GM12874 (cell line): ENCODE measurements at regions not wholly inside any gene's neighbourhood (a gene's known extent, or its start where the extent isn't known, plus 50 kb on each side); places are given as distances from the start of the nearest gene placed in this dataset.

Experiments used
- CTCF ChIP-seq: IDR thresholded peaks from 2 replicates; pipeline ENCODE4 v1.5.1; 2011; ENCODE audit warnings: low read depth, mild to moderate bottlenecking, control low read depth, low read length, moderate library complexity; ENCODE audit not compliant: insufficient read depth

GRCh38 chr2:19465978-19466377 lies 107.6 kb upstream of the OSR1 start:
- TF ChIP-seq CTCF, result no peak

GRCh38 chr2:19462256-19462645 lies 103.8 kb upstream of the OSR1 start:
- TF ChIP-seq CTCF, result no peak

- TF ChIP-seq CTCF, result no peak
These were observed 103.3 kb upstream of the OSR1 start for GRCh38 chr2:19461504-19462255.

GRCh38 chr2:19460761-19461160 lies 102.3 kb upstream of the OSR1 start:
- TF ChIP-seq CTCF, result no peak

- TF ChIP-seq CTCF, result no peak
These were observed 100.1 kb upstream of the OSR1 start for GRCh38 chr2:19458427-19459003.

GRCh38 chr2:19457809-19458208 lies 99.4 kb upstream of the OSR1 start:
- TF ChIP-seq CTCF, result no peak

- TF ChIP-seq CTCF, result no peak
These were observed 98.4 kb upstream of the OSR1 start for GRCh38 chr2:19456705-19457309.
